ENCODE measurements at regions not wholly inside any gene's neighbourhood (a gene's known extent, or its start where the extent isn't known, plus 50 kb on each side); places are given as distances from the start of the nearest gene placed in this dataset.

DNA sequence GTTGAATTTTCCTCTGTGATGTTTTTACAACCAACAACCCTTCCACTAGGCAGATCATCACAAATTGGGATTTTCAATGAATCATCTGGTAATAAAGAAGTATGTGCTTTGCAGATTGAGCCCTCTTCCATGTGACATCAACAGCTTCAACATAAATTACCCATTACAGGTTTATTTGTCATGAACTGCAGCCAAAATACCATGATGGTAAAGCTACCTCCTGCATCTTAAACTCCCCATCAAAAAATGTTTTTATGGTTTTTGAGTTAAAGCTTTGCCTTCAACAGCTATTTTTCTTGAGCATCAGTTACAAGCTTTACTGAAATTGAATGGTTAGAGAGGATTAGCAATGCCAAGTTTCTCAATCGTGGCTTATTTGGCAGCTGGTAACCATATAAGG is 211.4 kb upstream of the TUSC1 start:
- Histone ChIP-seq H3K36me3 (ENCODE audit: insufficient read depth, low read length) (no peaks in the 10 kb centered on the region), H3K79me2 (ENCODE audit: insufficient read depth, low read length) (no peaks in the 10 kb centered on the region), H3K27me3 (ENCODE audit: insufficient read depth, low read length) (no peaks in the 10 kb centered on the region), H3K9me3 (ENCODE audit: low read length) (no peaks in the 10 kb centered on the region), H3K9ac (ENCODE audit: low read length) (no peak overlapping the region), H3K4me3 (ENCODE audit: low read depth, low read length, poor library complexity, severe bottlenecking) (no peak overlapping the region), H3K27ac (ENCODE audit: low read depth, low read length, poor library complexity, severe bottlenecking) (no peak overlapping the region), H3K4me1 (ENCODE audit: insufficient read depth, low read length, severe bottlenecking) (no peaks in the 10 kb centered on the region), H3F3A (ENCODE audit: insufficient read depth, low read length) (no peaks in the 10 kb centered on the region), H4K20me1 (ENCODE audit: insufficient read depth, low read length) (no peaks in the 10 kb centered on the region), H3K9me2 (ENCODE audit: low read depth, low read length) (no peaks in the 10 kb centered on the region), H3K4me2 (ENCODE audit: low read length) (no peak overlapping the region), H2AFZ (ENCODE audit: low read length) (no peak overlapping the region)
- TF ChIP-seq, protein P1, sequence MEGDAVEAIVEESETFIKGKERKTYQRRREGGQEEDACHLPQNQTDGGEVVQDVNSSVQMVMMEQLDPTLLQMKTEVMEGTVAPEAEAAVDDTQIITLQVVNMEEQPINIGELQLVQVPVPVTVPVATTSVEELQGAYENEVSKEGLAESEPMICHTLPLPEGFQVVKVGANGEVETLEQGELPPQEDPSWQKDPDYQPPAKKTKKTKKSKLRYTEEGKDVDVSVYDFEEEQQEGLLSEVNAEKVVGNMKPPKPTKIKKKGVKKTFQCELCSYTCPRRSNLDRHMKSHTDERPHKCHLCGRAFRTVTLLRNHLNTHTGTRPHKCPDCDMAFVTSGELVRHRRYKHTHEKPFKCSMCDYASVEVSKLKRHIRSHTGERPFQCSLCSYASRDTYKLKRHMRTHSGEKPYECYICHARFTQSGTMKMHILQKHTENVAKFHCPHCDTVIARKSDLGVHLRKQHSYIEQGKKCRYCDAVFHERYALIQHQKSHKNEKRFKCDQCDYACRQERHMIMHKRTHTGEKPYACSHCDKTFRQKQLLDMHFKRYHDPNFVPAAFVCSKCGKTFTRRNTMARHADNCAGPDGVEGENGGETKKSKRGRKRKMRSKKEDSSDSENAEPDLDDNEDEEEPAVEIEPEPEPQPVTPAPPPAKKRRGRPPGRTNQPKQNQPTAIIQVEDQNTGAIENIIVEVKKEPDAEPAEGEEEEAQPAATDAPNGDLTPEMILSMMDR (IDR thresholded peaks at IDR 0.05; ENCODE audit: low read length): no peak
- TF ChIP-seq EZH2 (IDR thresholded peaks at IDR 0.05; ENCODE audit: borderline replicate concordance, low read length): no peak

GRCh38 chr9:25876248-25876647 is 198.0 kb upstream of the TUSC1 start:
- no peaks in the 10 kb centered on the region for H4K20me1 ChIP-seq (ENCODE audit: insufficient read depth, low read length)
- no peak overlapping the region for H3K9ac ChIP-seq (ENCODE audit: low read length)
- no peaks in the 10 kb centered on the region for H3K9me2 ChIP-seq (ENCODE audit: low read depth, low read length)
- no peaks in the 10 kb centered on the region for H3K9me3 ChIP-seq (ENCODE audit: low read length)
- no peaks in the 10 kb centered on the region for H3F3A ChIP-seq (ENCODE audit: insufficient read depth, low read length)
- H3K4me3 ChIP-seq (ENCODE audit: low read depth, low read length, poor library complexity, severe bottlenecking): no peak overlapping the region
- no peaks in the 10 kb centered on the region for H3K79me2 ChIP-seq (ENCODE audit: insufficient read depth, low read length)
- H3K4me2 ChIP-seq (ENCODE audit: low read length): no peak overlapping the region
- H3K27ac ChIP-seq (ENCODE audit: low read depth, low read length, poor library complexity, severe bottlenecking): no peak overlapping the region
- H3K27me3 ChIP-seq (ENCODE audit: insufficient read depth, low read length): no peaks in the 10 kb centered on the region
- H2AFZ ChIP-seq (ENCODE audit: low read length): no peak overlapping the region
- TF ChIP-seq EZH2 (IDR thresholded peaks at IDR 0.05; ENCODE audit: borderline replicate concordance, low read length): no peak
- TF ChIP-seq, protein P1 (IDR thresholded peaks at IDR 0.05; ENCODE audit: low read length): no peak
- no peaks in the 10 kb centered on the region for H3K4me1 ChIP-seq (ENCODE audit: insufficient read depth, low read length, severe bottlenecking)
- H3K36me3 ChIP-seq (ENCODE audit: insufficient read depth, low read length): no peaks in the 10 kb centered on the region

DNA sequence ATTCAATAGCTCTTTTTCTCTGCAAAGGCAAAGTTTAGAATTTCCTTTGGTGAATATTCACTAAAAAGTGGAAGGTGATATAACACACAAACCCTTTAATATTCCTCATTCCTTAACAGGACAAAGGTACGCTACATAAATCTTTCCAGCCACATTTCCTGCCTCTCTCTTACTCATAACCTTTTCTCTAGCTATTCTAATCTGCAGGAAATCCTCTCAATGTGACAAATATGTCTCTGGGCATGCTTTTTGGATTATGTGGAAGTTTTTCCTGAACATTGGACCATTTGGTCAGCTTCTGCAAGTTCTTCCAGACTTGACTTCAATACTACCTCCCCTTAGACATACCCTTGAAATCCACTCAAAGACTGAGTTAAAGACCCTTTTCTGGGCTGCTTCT is 186.3 kb upstream of the TUSC1 start:
- H2AFZ ChIP-seq (ENCODE audit: low read length): no peak overlapping the region
- TF ChIP-seq EZH2 (IDR thresholded peaks at IDR 0.05; ENCODE audit: borderline replicate concordance, low read length): no peak
- TF ChIP-seq, protein P1 (IDR thresholded peaks at IDR 0.05; ENCODE audit: low read length): no peak
- no peaks in the 10 kb centered on the region for H3K36me3 ChIP-seq (ENCODE audit: insufficient read depth, low read length)
- H3K9ac ChIP-seq (ENCODE audit: low read length): no peak overlapping the region
- H3K9me2 ChIP-seq (ENCODE audit: low read depth, low read length): no peaks in the 10 kb centered on the region
- no peaks in the 10 kb centered on the region for H3F3A ChIP-seq (ENCODE audit: insufficient read depth, low read length)
- H3K4me3 ChIP-seq (ENCODE audit: low read depth, low read length, poor library complexity, severe bottlenecking): no peak overlapping the region
- H3K4me2 ChIP-seq (ENCODE audit: low read length): no peak overlapping the region
- H3K79me2 ChIP-seq (ENCODE audit: insufficient read depth, low read length): no peaks in the 10 kb centered on the region
- H4K20me1 ChIP-seq (ENCODE audit: insufficient read depth, low read length): no peaks in the 10 kb centered on the region
- no peaks in the 10 kb centered on the region for H3K4me1 ChIP-seq (ENCODE audit: insufficient read depth, low read length, severe bottlenecking)
- H3K27ac ChIP-seq (ENCODE audit: low read depth, low read length, poor library complexity, severe bottlenecking): no peak overlapping the region
- no peaks in the 10 kb centered on the region for H3K27me3 ChIP-seq (ENCODE audit: insufficient read depth, low read length)
- no peaks in the 10 kb centered on the region for H3K9me3 ChIP-seq (ENCODE audit: low read length)
